Kidney (tissue), 13 donors: ENCODE measurements at regions not wholly inside any gene's neighbourhood (a gene's known extent, or its start where the extent isn't known, plus 50 kb on each side); places are given as distances from the start of the nearest gene placed in this dataset.

Experiments
- DNase-seq, 5 donors: peaks; one replicate each; pipeline ENCODE4 v3.0.0-alpha.2; 2013 to 2020
- FAIRE-seq: peaks from 2 replicates; lab custom pipeline; 2012; peaks lifted over from hg19 to GRCh38; lab: Jason Lieb, UNC
- H3K27ac ChIP-seq, 2 donors: one replicate each; pipeline ENCODE4 v1.7.0; 2013; ENCODE audit warnings: low read depth in 2 of 2, low read length in 2 of 2, inconsistent platforms in 1 of 2
- H3K27me3 ChIP-seq: one replicate; pipeline ENCODE4 v1.7.1; 2013; ENCODE audit warnings: low read length, inconsistent platforms; ENCODE audit not compliant: control insufficient read depth, insufficient read depth
- H3K36me3 ChIP-seq, 3 donors: one replicate each; pipeline versions ENCODE4 v1.7.0 to v1.7.1; 2013; ENCODE audit warnings: low read length in 3 of 3, control low read depth in 1 of 3, inconsistent platforms in 1 of 3; ENCODE audit not compliant: insufficient read depth in 3 of 3, control insufficient read depth in 2 of 3
- H3K4me1 ChIP-seq, 3 donors: one replicate each; pipeline versions ENCODE4 v1.7.0 to v1.7.1; 2013; ENCODE audit warnings: low read length in 3 of 3, inconsistent platforms in 1 of 3, low read depth in 1 of 3; ENCODE audit not compliant: control insufficient read depth in 2 of 3, insufficient read depth in 2 of 3
- H3K4me3 ChIP-seq, 3 donors: one replicate each; pipeline versions ENCODE4 v1.7.0 to v1.8.1; 2013; ENCODE audit warnings: low read length in 3 of 3, control low read depth in 1 of 3, inconsistent platforms in 1 of 3
- H3K9ac ChIP-seq, 3 donors: one replicate each; pipeline versions ENCODE4 v1.7.0 to v1.7.1; 2013; ENCODE audit warnings: low read length in 3 of 3, control low read depth in 1 of 3, inconsistent platforms in 1 of 3
- H3K9me3 ChIP-seq, 3 donors: one replicate each; pipeline versions ENCODE4 v1.7.0 to v1.7.1; 2013; ENCODE audit warnings: low read length in 3 of 3, control low read depth in 1 of 3, inconsistent platforms in 1 of 3; ENCODE audit not compliant: control insufficient read depth in 2 of 3, insufficient read depth in 1 of 3
- intact Hi-C: fragments of 100-400 bp; cut with DNase I; formaldehyde crosslinking; loops from one replicate; pipeline ENCODE4 v1.11.1; 2022
- TF ChIP-seq, protein P1 (sequence below): IDR thresholded peaks from 3 replicates; pipeline ENCODE4 v1.5.1; 2012; ENCODE audit warnings: mild to moderate bottlenecking, moderate library complexity, borderline replicate concordance; ENCODE audit not compliant: insufficient read depth; ENCODE audit errors: extremely low read depth
- donor health status: control.
- donor health status: control.
- donor health status: control.
- donor health status: control.
- donor health status: control.
- donor health status: DM: yes; HTN: yes; CAD: no.
- donor health status: Normal renal cell carcinoma (clear cell type).

GRCh38 chr6:21847711-21848480 is 254.3 kb downstream of the SOX4 start:
- Histone ChIP-seq H3K9me3 (no peaks in the 10 kb centered on the region), H3K36me3 (no peaks in the 10 kb centered on the region), H3K27me3 (no peaks in the 10 kb centered on the region), H3K27ac (no peak overlapping the region), H3K9ac (no peak overlapping the region), H3K4me1 (peaks cover 0 to 8% (median 3%) of the 10 kb centered on the region in 3 donors), H3K4me3 (no peak overlapping the region)
- TF ChIP-seq, protein P1, sequence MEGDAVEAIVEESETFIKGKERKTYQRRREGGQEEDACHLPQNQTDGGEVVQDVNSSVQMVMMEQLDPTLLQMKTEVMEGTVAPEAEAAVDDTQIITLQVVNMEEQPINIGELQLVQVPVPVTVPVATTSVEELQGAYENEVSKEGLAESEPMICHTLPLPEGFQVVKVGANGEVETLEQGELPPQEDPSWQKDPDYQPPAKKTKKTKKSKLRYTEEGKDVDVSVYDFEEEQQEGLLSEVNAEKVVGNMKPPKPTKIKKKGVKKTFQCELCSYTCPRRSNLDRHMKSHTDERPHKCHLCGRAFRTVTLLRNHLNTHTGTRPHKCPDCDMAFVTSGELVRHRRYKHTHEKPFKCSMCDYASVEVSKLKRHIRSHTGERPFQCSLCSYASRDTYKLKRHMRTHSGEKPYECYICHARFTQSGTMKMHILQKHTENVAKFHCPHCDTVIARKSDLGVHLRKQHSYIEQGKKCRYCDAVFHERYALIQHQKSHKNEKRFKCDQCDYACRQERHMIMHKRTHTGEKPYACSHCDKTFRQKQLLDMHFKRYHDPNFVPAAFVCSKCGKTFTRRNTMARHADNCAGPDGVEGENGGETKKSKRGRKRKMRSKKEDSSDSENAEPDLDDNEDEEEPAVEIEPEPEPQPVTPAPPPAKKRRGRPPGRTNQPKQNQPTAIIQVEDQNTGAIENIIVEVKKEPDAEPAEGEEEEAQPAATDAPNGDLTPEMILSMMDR = no peak
- FAIRE-seq (no peak), DNase-seq (no peak)
- intact Hi-C loops = no loop called here

DNA sequence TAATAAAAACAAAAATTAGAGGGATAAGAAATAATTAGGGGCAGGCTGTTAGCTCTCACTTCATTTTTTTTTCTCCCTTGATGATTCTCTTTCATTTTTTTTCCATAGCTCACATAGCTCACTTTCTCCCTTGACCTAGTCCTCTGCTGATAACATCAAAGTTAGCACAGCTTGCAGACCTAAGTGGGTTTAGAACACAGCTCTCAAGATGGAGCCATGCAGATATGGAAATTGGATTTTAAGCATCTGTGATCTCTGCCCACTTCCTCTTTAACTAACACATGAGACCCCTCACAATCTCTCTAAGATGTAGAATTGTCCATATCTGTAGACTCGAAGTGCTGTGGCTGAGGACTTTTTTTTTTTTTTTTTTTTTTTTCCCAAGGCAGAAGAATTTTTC is 257.1 kb downstream of the SOX4 start:
- H3K9me3 ChIP-seq = no peaks in the 10 kb centered on the region
- intact Hi-C loops = no loop called here
- H3K27me3 ChIP-seq = no peaks in the 10 kb centered on the region
- peaks cover 0 to 8% (median 3%) of the 10 kb centered on the region in 3 donors for H3K4me1 ChIP-seq
- DNase-seq (no peak), FAIRE-seq (no peak)
- TF ChIP-seq, protein P1 = no peak
- H3K27ac ChIP-seq = no peak overlapping the region
- no peak overlapping the region for H3K4me3 ChIP-seq
- no peak overlapping the region for H3K9ac ChIP-seq
- H3K36me3 ChIP-seq = no peaks in the 10 kb centered on the region

DNA sequence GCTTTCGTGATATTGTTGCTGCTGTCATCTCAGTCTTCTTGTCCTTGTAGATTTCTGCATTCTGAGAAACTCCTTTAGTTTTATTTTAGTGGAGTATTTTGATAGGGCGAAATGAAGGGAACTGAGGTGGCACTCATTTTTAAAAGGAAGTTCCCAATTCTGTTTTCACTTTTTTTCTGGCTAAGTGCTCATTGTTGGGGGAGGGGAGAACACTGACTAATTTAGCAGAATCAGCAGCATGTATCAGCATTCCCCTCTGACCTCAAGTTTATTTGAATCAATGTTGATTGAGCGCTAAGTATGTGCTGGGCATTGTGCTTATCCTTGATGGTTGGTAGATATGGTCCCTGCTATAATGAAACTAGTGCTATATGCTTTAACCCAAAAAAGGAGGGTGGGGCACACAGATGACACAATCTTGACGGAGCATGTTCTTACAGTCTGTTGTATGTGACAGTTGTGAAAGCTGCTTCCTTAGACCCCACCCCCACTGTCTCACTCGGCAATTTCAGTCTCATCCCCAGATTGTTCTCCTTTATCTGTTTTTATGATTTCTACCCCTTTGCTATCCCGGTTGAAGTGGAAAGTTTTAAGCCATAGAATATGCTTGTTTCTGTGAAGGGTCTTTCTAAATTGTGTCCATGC is 262.4 kb downstream of the SOX4 start:
- no peaks in the 10 kb centered on the region for H3K36me3 ChIP-seq
- intact Hi-C loops = no loop called here
- H3K9me3 ChIP-seq = no peaks in the 10 kb centered on the region
- no peaks in the 10 kb centered on the region for H3K4me1 ChIP-seq
- DNase-seq (no peak), FAIRE-seq (no peak)
- no peaks in the 10 kb centered on the region for H3K27me3 ChIP-seq
- no peak overlapping the region for H3K4me3 ChIP-seq
- H3K9ac ChIP-seq = no peak overlapping the region
- no peak overlapping the region for H3K27ac ChIP-seq
- TF ChIP-seq, protein P1 = no peak
